H54 (cell line): ENCODE measurements at regions not wholly inside any gene's neighbourhood (a gene's known extent, or its start where the extent isn't known, plus 50 kb on each side); places are given as distances from the start of the nearest gene placed in this dataset.
"Not testable (repeated sequence)": the region's sequence is repeated elsewhere in the genome, so short reads cannot be mapped to it uniquely, and the experiment has no call there.

ENCODE experiments used
- DNase-seq: peaks from one replicate; pipeline ENCODE4 v3.0.0; 2011; ENCODE audit warnings: low spot score, mixed read lengths; ENCODE audit not compliant: insufficient read length
- FAIRE-seq: peaks from 3 replicates; lab custom pipeline; 2011; peaks lifted over from hg19 to GRCh38; lab: Jason Lieb, UNC
- POLR2A ChIP-seq: IDR thresholded peaks from 2 replicates; pipeline ENCODE4 v1.6.1; 2011; ENCODE audit warnings: low read depth, mild to moderate bottlenecking, low read length

DNA sequence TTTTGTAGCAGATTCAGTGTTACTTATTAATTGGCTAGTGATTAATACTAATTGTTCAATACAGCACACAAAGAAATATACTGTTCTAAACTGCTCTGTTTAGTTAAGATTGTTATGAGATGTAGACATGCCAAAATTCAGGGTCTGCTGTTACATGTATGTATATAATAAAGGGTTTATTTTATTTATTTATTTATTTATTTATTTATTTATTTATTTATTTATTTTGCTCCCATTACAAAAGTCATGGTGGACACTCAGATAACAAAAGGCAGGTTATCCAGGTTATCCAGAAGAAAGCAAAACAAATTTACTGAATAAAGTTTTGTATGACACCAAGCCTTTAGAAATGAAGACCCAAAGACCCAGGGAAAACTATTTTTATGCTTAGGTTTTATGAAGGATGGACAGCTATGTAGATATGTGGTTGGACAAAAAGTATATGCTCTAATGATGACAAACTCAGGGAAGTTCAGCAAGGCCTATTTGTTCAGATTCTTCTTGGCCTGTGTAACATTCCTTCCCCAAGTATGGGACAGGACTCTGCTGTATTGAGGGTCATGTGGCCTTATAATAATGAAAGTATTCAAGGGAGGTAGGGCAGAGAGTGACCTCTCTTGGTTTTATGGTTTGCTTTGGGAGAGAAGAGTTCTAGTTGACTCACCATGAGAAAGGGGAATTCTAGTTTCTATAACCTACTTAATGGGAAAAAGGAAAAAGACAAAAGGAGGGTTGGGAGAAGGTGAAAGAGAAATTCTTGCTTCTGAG lies 1056.8 kb downstream of the ROBO2 start:
- no peak for TF ChIP-seq POLR2A
- FAIRE-seq (no peak), DNase-seq (no peak)

DNA sequence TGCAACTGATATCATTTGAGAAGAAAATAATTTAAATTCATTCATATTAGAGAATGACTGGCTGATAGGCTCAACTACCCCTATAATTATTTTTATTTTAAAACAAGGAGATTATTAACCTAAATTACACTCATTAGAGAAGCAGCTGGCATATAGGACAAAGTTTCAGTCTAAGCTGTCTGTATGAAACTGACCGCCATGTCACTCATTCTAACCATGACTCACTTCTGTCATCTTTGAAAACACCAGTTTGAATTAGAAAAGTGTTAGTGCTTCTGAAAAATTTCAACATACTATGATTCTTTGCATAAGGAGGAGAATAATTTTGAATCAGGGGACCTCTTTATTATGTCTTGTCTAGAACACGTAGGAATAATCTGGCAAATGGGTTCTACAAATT lies 1058.5 kb downstream of the ROBO2 start:
- DNase-seq = no peak
- TF ChIP-seq POLR2A = no peak
- FAIRE-seq = no peak

DNA sequence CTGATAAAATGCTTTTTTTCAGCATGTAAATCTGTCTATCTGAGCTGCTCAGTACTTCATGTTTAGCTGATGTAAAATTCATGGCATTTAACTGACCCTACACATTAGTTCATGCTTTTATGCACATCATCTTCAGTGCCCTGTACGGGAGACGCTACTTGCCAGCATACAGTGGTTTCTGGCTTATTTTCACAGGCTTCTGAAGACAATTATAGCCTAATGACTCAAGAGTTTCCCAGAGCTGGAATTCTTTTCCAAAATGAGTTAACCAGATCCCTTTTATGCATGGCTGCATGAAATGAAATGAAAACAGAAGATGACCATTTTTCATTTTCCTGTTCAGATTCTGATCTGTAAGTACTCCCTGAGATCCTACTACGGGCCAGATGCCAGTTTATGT lies 1061.5 kb downstream of the ROBO2 start:
- no peak for TF ChIP-seq POLR2A
- FAIRE-seq = no peak
- DNase-seq = no peak

DNA sequence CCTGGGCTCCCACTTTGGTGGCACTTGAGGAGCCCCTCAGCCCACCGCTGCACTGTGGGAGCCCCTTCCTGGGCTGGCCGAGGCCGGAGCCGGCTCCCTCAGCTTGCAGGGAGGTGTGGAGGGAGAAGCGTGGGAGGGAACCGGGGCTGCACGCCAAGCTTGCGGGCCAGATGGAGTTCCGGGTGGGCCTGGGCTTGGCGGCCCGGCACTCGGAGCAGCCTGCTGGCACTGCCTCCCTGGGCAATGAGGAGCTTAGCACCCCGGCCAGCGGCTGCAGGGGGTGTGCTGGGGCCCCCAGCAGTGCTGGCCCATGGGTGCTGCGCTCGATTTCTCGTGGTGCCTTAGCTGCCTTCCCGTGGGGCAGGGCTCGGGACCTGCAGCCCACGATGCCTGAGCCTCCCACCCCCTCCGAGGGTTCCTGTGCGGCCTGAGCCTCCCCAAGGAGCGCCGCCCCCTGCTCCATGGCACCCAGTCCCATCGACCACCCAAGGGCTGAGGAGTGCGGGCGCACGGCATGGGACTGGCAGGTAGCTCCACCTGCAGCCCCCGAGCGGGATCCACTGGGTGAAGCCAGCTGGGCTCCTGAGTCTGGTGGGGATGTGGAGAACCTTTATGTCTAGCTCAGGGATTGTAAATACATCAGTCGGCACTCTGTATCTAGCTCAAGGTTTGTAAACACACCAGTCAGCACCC lies 1068.5 kb downstream of the ROBO2 start:
- not testable (repeated sequence) for DNase-seq, FAIRE-seq

DNA sequence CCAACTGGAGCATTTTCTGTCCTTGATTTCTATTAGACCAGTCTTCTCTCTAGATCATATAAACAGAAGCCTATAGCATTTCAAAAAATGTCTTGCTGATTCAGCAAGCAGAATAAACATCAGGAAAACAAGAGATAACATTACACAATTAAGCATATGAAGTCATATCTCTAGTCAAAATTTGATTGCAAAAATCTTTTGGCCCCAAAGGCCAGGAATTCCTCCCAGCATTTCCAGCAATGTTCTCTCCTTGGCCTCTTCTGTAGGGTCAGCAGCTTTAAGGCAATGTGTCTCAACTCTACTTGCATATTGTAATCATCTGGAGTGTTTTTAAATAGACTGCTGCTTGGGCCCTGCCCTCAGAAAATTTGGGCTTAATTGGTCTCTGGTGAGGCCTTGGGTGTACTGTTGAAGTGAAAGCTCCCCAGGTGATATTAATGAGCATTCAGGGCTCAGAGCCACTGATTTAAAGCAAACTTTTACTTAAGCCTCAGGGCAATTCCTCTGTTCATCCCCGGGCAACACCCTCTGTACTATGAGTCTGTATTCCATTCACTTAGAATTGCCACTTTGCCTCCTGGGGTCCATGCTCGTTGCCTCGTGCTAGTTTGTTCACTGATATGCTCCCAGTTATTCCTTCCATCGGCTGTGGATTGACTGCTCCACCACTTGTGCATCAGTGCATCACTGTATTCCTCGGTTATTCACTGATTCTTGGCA lies 1072.6 kb downstream of the ROBO2 start:
- no peak for TF ChIP-seq POLR2A
- DNase-seq = no peak
- FAIRE-seq = no peak

DNA sequence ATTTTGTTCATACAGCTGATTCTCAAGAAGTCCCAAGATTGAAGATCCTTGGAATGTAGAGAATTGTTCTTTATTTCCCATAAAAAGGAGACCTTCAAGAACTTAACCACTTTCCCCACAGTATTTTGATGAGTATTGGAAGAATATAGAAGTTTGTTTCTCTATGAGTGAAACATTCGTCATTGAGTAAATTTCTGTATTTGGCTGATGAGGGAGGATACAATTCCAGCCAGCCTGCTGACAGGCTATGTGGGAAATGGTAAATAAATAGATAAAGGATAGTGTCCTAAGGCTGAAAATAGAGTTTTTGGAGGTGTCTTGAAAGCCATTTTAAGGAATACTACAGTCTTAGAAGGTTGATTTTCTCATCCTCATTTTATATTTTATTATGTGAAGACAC lies 1076.1 kb downstream of the ROBO2 start:
- no peak for TF ChIP-seq POLR2A

DNA sequence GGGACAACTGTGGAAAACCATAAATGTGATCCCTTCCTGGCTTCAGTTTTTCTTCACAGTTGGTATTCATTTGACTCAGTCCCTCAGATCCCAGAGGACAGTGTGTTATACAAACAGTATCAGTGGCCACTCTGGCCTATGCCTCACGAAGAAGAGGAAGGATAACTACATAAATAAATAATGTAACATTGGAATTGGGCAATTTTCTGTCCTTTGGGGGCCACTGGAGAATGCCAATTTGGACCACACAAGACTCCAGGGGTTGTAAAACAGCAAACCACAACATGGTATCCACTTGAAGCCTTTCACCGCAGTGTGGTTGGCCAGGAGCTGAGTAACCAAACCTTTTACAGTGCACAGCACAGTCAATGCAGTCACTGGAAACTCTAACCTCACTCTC lies 1077.0 kb downstream of the ROBO2 start:
- TF ChIP-seq POLR2A = no peak
- DNase-seq (no peak), FAIRE-seq (no peak)

More for the DNA sequence above, 1076.1 kb downstream of the ROBO2 start:
- DNase-seq (no peak), FAIRE-seq (no peak)

DNA sequence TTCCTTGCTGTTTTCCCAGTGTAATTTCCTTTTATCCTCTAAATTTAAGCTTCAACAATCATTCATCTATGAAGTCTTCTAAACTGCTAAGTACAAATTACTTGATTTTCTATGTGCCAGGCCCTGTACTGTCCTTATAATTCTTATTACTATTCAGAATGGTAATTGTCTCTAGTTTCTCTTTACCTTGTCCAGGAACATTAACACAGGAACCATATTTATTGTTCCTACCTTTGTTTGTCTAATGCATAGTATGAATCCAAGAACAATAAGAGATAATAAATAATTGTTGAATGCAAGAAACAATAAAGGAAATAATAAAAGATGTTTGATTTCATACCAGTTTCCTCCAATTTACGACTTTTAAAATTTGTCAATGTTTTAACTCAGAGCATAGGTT lies 1083.2 kb downstream of the ROBO2 start:
- no peak for TF ChIP-seq POLR2A
- DNase-seq = no peak
- FAIRE-seq = no peak

DNA sequence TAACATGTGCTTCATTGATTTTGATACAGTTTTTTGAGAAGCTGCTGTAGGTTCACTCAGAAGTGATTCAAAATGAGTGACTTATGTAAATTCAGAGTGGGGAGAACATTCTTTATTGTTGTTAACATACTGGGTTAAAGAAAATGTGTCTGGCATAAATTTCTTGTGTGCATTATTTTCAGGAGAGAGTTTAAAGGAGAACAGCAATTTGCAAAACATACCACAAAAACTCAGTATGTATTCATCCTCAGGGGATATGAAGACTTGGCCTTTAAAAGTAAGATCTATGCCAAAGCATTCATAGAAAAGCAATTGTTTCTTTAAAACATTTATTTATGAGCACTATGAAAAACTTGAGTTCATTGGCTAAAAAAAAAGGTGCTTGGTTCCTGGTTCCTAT lies 1089.8 kb downstream of the ROBO2 start:
- DNase-seq (no peak), FAIRE-seq (no peak)
- TF ChIP-seq POLR2A = no peak

DNA sequence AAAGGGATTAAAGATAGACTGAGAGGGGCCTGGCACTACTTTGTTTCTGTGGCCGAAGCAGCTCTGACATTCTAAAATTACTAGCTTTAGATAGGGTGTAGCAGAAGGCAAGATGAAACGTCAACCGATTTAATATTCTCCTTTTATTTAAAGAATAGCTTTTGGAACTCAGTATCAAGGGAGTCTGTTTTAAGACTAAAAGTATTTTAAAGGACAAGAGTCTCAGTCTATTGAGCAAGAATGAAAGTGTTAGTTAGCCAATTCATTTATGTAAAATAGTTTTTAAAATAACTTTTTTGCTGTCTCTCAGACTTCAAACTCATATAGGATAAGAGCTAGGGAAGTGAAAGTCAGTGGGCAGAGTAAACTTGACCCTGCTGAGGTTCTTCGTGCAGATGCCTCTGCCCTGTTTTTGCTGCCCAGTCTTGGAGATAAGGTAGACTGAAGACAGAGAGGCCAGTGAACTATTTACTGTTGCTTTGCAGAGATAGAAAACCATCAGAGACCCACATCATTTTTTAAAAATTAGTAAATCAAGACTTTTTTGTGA lies 1090.9 kb downstream of the ROBO2 start:
- no peak for TF ChIP-seq POLR2A
- FAIRE-seq (no peak), DNase-seq (no peak)

DNA sequence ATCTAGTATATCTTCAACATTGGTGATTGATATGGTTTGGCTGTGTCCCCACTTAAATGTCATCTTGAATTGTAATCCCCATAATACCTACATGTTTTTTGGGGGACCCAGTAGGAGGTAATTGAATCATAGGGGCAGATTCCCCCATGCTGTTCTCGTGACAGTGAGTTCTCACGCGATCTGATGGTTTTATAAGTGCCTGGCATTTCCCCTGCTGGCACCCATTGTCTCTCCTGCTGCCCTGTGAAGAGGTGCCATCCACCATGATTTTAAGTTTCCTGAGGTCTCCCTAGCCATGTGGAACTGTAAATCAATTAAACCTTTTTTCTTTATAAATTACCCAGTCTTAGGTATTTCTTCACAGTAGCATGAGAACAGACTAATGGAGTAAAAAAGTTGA lies 1094.6 kb downstream of the ROBO2 start:
- no peak for TF ChIP-seq POLR2A
- FAIRE-seq = no peak
- DNase-seq = no peak

DNA sequence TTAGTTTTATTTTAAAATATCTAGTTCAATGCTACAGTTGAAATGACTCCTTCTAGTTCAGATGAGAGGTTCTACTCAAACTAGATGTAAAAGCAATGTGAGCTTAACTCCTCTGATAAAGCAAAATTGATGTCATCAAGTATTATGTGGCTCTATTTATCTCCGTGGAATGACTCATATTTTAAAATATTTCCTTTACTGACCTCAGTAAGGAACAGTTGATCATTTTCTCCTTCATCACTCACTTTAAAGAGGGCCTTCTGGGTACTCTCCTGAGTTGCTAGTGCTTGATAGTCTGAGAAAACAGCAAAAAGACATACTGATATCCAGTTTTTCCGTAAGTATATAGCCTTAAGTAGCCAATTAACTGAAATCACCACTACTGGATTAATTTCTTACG lies 1099.3 kb downstream of the ROBO2 start:
- no peak for DNase-seq
- no peak for FAIRE-seq
- TF ChIP-seq POLR2A = no peak

DNA sequence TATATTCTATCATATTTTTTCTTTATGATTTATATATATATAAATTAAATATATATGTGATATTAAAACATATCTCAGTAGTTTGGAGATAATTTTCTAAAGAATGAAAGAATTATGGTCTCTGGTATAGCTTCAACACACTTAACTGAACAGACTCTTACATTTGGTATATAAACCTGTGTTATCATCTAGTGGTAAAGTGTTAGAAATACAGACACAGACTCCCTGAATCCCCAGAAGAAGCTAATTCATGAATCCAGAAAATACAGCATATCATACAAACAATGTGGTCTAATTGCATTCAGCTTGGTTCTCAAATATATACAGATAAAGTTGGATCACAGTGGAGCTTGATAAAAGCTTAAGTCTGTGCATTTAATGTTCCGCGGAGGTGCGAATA lies 1100.4 kb downstream of the ROBO2 start:
- FAIRE-seq = no peak
- TF ChIP-seq POLR2A = no peak
- DNase-seq = no peak

DNA sequence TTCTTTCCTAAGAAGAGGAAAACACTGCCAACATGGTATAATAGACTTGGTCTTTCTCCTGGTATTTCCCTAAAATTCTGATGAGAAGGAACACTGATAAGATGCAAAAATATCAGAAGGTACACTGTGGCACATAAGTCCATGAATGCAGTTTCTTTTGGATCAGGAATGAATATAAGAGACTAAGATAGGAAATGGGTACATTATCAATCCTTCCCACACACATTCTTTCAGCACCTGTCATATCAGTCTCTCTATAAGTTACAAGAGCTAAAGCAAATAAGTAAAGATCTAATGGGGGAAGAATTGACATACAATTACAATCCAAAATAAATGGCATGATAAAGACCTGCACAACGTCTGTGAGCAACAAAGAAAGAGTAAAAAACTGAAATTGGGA lies 1101.0 kb downstream of the ROBO2 start:
- FAIRE-seq (no peak), DNase-seq (no peak)
- TF ChIP-seq POLR2A = no peak

DNA sequence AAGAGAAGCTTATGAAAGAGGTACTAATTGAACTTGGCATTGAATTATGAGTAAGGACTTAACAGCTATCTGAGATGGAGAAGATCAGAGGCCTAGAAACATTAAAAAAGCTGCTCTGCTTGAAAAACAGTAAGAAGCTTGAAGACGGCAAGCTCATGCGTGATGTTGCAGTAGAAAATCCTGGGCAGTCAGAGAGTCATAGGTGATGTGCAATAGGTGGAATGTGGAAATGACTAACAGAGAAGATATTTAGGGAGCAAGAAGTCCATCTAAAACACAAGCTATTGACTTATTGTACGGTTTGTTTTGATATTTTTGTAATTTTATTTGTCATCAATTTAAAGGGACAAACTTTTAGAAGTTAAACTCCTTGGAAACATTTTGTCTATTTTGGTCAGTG lies 1101.4 kb downstream of the ROBO2 start:
- no peak for TF ChIP-seq POLR2A

More for the DNA sequence above, 1101.4 kb downstream of the ROBO2 start:
- DNase-seq = peak; percentile 4
- no peak for FAIRE-seq
